HEK293T (cell line): ENCODE measurements at regions not wholly inside any gene's neighbourhood (a gene's known extent, or its start where the extent isn't known, plus 50 kb on each side); places are given as distances from the start of the nearest gene placed in this dataset.

Source experiments
- BHLHE40 ChIP-seq: fragments of 450-650 bp; IDR thresholded peaks from 2 replicates; pipeline ENCODE4 v1.6.1; 2016; ENCODE audit warnings: mild to moderate bottlenecking, moderate library complexity, borderline replicate concordance
- FOXM1 ChIP-seq: fragments of 450-650 bp; IDR thresholded peaks from 2 replicates; pipeline ENCODE4 v1.6.1; 2017; ENCODE audit warnings: mild to moderate bottlenecking, borderline replicate concordance
- HDGF ChIP-seq: fragments of 450-650 bp; IDR thresholded peaks from 2 replicates; pipeline ENCODE4 v1.6.1; 2017; ENCODE audit warnings: antibody characterized with exemption, borderline replicate concordance
- NFRKB ChIP-seq: fragments of 450-650 bp; IDR thresholded peaks from 2 replicates; pipeline ENCODE4 v1.6.1; 2016; ENCODE audit warnings: mild to moderate bottlenecking, moderate library complexity
- PKNOX1 ChIP-seq: fragments of 450-650 bp; IDR thresholded peaks from 2 replicates; pipeline ENCODE4 v1.6.1; 2016
- SP1 ChIP-seq: fragments of 450-650 bp; IDR thresholded peaks from 2 replicates; pipeline ENCODE4 v1.6.1; 2017
- ZNF384 ChIP-seq: fragments of 450-650 bp; IDR thresholded peaks from 2 replicates; pipeline ENCODE4 v1.6.1; 2016

- no peak for TF ChIP-seq NFRKB
- TF ChIP-seq SP1: no peak
- TF ChIP-seq PKNOX1: no peak
- TF ChIP-seq ZNF384: no peak
- TF ChIP-seq FOXM1: no peak
- TF ChIP-seq BHLHE40: no peak
- TF ChIP-seq HDGF: no peak
Observed at GRCh38 chr5:60509519-60509918, 190.4 kb downstream of the DEPDC1B start.
